ENCODE measurements at regions not wholly inside any gene's neighbourhood (a gene's known extent, or its start where the extent isn't known, plus 50 kb on each side); places are given as distances from the start of the nearest gene placed in this dataset.

DNA sequence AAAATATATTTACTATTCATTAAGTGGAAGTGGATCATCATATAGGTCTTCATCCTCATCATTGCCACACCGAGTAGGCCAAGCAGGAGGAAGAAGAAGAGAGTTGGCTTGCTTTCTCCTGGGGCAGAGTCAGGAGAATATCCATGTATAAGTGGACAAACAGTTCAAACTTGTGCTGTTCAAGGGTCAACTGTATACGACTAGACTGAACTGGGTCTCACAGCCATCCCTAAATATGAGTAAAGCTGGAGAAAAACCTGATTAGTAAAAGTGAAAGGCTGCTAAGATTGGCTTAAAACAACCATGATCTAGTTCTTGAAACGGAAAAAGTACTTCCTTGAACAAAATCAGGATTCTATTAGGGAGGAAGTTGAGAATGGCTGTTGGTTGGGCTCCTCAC is 276.7 kb upstream of the ADRA1B start:
- DNase-seq (ENCODE audit: low spot score) (no peak), FAIRE-seq (no peak)

DNA sequence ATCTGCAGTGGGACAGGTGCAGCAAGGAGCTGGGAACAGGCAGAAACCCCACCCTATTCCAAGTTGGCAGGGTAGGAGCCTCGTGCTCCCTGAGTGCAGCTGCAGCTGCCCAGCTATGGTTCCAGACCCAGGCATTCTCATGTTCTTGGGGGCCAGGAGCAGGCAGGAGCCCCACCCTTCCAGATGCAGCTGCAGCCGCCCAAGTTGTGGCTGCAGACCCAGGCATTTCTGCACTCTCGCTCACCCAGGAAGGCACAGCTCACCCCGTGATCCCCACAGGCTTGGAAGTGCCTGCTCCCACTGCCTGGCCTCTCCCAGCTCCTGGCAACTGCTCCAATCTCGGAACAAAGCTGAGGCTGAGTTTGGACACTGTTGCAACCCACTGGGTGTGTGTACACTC is 275.8 kb upstream of the ADRA1B start:
- FAIRE-seq (no peak), DNase-seq (ENCODE audit: low spot score) (no peak)

DNA sequence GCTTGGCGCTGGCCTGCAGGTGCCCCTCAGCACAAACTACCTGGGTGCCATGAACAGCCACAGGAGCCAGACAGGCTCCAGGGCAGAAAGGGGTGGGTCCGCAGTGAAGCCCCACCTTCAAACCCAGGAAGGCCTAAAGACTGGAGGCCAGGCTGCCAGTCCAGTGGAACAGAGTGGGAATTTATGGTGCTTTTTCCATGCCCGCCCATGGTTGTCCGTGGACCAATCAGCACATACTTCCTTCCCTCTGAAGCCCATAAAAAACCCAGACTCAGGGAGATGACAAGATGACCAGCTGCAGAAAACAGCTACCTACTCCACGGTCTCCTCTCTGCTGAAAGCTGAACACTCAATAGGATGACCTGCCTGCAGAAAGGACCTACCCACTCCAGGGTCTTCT is 275.4 kb upstream of the ADRA1B start:
- DNase-seq (ENCODE audit: low spot score): no peak
- FAIRE-seq: no peak

GRCh38 chr5:159641371-159642039 is 274.8 kb upstream of the ADRA1B start:
- FAIRE-seq (no peak), DNase-seq (ENCODE audit: low spot score) (no peak)

GRCh38 chr5:159642379-159642778 is 273.9 kb upstream of the ADRA1B start:
- no peak for FAIRE-seq
- no peak for DNase-seq (ENCODE audit: low spot score)

DNA sequence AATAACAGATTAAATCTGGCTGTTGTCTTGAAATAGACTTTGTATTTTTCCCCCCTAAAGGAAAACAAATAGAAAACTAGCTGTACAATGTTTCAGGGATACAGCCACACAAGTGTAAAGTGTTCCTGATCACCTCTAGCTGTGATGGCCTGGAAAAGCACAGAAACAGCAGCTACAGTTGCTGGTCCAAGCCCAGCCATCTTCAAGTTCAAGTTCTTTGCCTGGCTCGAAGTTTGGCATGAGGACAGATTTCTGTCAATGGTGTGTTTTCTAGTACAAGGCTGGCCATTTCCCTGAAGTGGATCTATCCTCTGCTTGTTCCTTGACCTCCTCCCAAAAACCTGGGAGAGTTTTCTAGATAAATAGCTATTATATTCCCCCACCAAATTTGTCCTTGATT is 272.2 kb upstream of the ADRA1B start:
- DNase-seq (ENCODE audit: low spot score): no peak
- no peak for FAIRE-seq

GRCh38 chr5:159645179-159645846 is 271.0 kb upstream of the ADRA1B start:
- no peak for FAIRE-seq
- DNase-seq (ENCODE audit: low spot score): no peak

GRCh38 chr5:159650803-159651202 is 265.5 kb upstream of the ADRA1B start:
- no peak for FAIRE-seq
- no peak for DNase-seq (ENCODE audit: low spot score)

- FAIRE-seq (no peak), DNase-seq (ENCODE audit: low spot score) (no peak)
Measured at GRCh38 chr5:159655757-159656409, 260.4 kb upstream of the ADRA1B start.

DNA sequence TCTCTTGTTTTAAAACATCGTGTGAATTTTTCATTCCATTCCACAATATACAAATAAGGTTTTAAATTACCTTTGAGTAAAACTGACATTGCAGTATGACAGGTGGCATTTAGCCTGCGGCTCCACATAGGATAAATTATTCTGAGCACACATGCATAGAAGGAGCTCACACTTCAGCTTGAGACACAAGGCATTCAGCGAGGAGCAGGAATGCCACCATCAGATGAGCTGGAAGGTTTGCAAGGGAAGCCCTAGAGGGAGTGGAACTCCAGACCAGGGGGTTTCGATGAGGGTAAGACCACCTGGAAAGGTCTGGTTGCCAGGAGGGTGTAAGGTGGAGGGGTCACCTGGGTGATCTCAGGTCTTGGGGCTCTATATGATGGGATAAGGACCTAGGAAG is 259.0 kb upstream of the ADRA1B start:
- no peak for FAIRE-seq
- no peak for DNase-seq (ENCODE audit: low spot score)

DNA sequence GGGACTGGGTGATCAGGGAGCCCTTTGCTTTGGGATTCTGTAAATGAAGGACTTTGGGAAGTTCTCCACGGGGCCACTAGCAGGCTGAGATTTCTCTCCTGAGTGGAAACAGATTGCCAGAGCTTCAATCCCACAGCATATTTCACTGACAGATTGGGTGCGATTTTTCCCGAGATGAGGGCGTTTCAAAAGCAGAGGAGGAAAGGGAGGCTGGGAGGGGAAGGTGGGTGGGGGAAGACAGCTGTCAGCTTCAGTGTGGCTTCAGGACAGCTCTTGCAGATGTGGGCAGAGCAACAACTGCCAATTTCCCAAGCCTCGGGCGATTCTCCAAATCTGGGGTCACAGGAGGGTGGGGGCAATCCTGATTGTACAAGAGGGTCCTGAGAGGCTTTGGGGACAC is 258.5 kb upstream of the ADRA1B start:
- DNase-seq (ENCODE audit: low spot score) (no peak), FAIRE-seq (no peak)

GRCh38 chr5:159658266-159658925 is 257.9 kb upstream of the ADRA1B start:
- FAIRE-seq (no peak), DNase-seq (ENCODE audit: low spot score) (no peak)

GRCh38 chr5:159660401-159660800 is 255.9 kb upstream of the ADRA1B start:
- FAIRE-seq (no peak), DNase-seq (ENCODE audit: low spot score) (peak; percentile 66)

DNA sequence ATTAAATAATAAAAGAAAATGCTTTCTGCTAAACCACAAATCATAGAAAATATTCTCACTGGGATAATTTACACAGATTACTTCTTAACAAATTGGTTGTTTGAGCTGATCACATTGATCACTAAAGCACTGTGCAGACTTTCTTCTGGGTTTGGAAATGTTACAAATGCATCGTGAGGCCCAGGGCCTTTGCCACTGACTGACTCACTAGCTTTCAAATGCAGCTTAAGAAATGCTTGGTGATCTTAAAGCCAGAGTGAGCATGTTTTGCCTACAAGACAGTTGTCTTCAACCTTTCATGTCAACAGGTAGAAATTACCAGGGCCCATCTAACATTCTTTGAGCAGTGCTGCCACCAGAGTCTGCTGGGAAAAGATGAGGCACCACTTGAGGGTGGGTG is 252.3 kb upstream of the ADRA1B start:
- no peak for DNase-seq (ENCODE audit: low spot score)
- FAIRE-seq: no peak

GRCh38 chr5:159667286-159667685 is 249.0 kb upstream of the ADRA1B start:
- no peak for DNase-seq (ENCODE audit: low spot score)
- FAIRE-seq: no peak

DNA sequence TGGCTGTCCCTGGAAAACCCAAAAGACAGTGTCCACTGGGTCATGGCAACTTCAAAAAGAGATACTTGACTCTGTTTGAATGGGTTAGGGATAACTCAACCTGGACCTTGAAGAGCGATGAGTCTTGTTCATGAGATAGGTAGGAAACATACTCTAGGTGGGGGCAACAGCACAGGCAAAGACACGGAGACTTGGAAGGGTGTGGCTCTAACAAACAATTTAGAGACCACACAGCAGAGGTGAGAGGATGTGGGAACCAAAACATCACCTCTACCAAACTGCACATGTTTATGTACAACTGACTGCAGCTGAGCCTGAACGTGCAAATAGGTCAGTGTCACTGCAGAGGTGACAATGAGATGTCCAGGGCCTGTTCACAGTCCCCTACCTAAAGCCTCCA is 247.7 kb upstream of the ADRA1B start:
- no peak for DNase-seq (ENCODE audit: low spot score)
- no peak for FAIRE-seq

- no peak for FAIRE-seq
- DNase-seq (ENCODE audit: low spot score): no peak
Measured at GRCh38 chr5:159669559-159669958, 246.7 kb upstream of the ADRA1B start.

DNA sequence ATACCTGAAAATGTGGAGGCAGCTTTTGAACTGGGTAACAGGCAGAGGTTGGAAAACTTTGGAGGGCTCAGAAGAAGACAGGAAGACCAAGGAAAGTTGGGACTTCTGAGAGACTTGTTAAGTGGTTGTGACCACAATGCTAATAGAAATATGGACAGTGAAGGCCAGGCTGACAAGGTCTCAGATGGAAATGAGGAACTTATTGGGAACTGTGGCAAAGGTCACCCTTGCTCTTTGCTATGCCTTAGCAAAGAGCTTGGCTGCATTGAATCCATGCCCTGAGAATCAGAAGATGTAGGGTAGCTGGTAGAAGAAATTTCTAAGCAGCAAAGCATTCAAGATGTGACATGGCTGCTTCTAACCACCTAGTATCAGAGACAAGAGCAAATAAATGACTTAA is 244.4 kb upstream of the ADRA1B start:
- no peak for DNase-seq (ENCODE audit: low spot score)
- FAIRE-seq: no peak

DNA sequence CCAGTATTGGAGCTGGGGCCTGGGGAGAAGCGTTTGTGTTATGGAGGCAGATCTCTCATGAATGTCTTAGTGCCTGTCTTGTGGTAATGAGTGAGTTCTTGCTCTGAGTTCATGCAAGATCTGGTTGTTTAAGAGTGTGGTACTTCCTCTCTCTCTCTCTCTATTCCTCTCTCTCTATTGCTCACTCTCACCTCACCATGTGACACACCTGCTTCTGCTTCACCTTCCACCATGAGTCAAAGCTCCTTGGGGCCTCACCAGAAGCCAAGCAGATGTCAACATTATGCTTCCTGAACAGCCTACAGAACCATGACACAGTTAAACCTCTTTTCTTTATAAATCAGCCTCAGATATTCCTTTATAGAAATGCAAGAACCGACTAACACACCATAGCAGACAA is 242.7 kb upstream of the ADRA1B start:
- no peak for FAIRE-seq
- DNase-seq (ENCODE audit: low spot score): no peak

GRCh38 chr5:159678657-159679392 is 237.5 kb upstream of the ADRA1B start:
- DNase-seq (ENCODE audit: low spot score) (no peak), FAIRE-seq (no peak)

GRCh38 chr5:159680095-159680494 is 236.2 kb upstream of the ADRA1B start:
- DNase-seq (ENCODE audit: low spot score) (no peak), FAIRE-seq (no peak)

DNA sequence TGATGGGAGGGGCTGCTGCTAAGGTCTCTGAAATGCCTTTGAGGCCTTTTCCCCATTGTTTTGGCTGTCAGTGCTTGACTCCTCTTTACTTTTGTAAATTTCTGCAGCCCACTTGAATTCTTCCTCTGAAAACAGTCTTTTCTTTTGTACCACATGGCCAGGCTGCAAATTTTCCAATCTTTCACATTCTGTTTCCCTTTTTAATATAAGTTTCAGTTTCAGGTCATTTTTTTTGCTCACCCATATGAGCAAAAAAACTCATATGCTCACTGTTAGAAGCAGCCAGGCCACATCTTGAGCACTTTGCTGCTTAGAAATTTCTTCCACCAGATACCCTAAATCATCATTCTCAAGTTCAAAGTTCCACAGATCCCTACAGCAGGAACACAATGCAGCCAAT is 234.6 kb upstream of the ADRA1B start:
- FAIRE-seq: no peak

More for the DNA sequence above, 234.6 kb upstream of the ADRA1B start:
- no peak for DNase-seq (ENCODE audit: low spot score)

Measured in urothelium cell line (cell line).